ENCODE measurements at regions not wholly inside any gene's neighbourhood (a gene's known extent, or its start where the extent isn't known, plus 50 kb on each side); places are given as distances from the start of the nearest gene placed in this dataset.
"Not testable (repeated sequence)": the region's sequence is repeated elsewhere in the genome, so short reads cannot be mapped to it uniquely, and the experiment has no call there.

- 30% methylated on average over 3 of the region's 3 CpGs for WGBS (ENCODE audit: insufficient coverage, low coverage, missing lambda C conversion rate)
- H2AFZ ChIP-seq (ENCODE audit: low read depth, low read length); intact Hi-C loops (cut with micrococcal nuclease); H3K79me2 ChIP-seq (ENCODE audit: control insufficient read depth, insufficient read depth, low read length); H3K9me1 ChIP-seq (ENCODE audit: control insufficient read depth, insufficient read depth, low read length); DNase-seq (ENCODE audit: extremely low read depth in 1 of 4, low spot score in 3 of 4); H3K27ac ChIP-seq (ENCODE audit: extremely low read depth, low read depth, low read length); H3K4me1 ChIP-seq (replicated peaks in 1 of 2; ENCODE audit: control insufficient read depth in 2 of 2, insufficient read depth in 2 of 2, low read length in 2 of 2); FAIRE-seq; H4K20me1 ChIP-seq (replicated peaks; ENCODE audit: control insufficient read depth, insufficient read depth, low read length); H3K4me2 ChIP-seq (ENCODE audit: insufficient read depth, low read length); CTCF ChIA-PET (ENCODE audit: low intra/inter-chr PET ratio); H3K9me3 ChIP-seq (replicated peaks; ENCODE audit: control insufficient read depth, insufficient read depth, low read depth, low read length); ATAC-seq; H3K9ac ChIP-seq (ENCODE audit: insufficient read depth in 1 of 2, low read depth in 2 of 2, low read length in 2 of 2); in situ Hi-C loops (cut with MboI); H3K27me3 ChIP-seq (ENCODE audit: control insufficient read depth in 2 of 2, insufficient read depth in 2 of 2, low read length in 2 of 2); BruUV-seq (replicated peaks); H3K4me3 ChIP-seq; H3K36me3 ChIP-seq (ENCODE audit: control insufficient read depth, insufficient read depth, low read length); POLR2A ChIA-PET: not testable (repeated sequence)
- peak in 1 of 2 experiments; percentile 90 for TF ChIP-seq AFF1 (IDR thresholded peaks at IDR 0.05; ENCODE audit: low read depth in 1 of 2, partially characterized antibody in 2 of 2)
Observed at GRCh38 chrX:737021-737420, 106.4 kb downstream of the SHOX start.

DNA sequence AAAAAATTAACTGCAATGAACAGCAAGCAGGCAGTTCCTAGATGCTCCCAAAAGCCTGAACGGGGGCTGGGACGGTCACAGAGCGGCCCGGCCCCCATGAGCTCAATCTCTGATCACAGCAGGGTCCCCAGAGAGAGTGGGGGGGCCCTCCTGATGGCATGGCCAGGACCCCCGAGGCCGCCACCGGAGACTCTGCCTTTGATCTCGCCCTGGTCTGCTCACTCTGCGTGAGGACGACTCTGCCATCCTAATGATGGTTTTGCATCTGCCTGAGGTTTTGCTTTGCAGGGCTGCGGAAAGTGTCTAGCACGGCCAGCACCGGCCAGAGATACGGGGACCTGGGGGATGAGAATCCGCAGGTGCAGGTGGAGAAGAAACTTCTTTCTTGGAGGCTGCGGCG, 103.8 kb downstream of the SHOX start:
- Histone ChIP-seq H3K79me2 (ENCODE audit: control insufficient read depth, insufficient read depth, low read length) (no peaks in the 10 kb centered on the region), H3K27me3 (ENCODE audit: control insufficient read depth in 2 of 2, insufficient read depth in 2 of 2, low read length in 2 of 2) (no peaks in the 10 kb centered on the region), H3K9ac (ENCODE audit: insufficient read depth in 1 of 2, low read depth in 2 of 2, low read length in 2 of 2) (no peak overlapping the region), H4K20me1 (replicated peaks; ENCODE audit: control insufficient read depth, insufficient read depth, low read length) (no peaks in the 10 kb centered on the region), H3K4me2 (ENCODE audit: insufficient read depth, low read length) (no peak overlapping the region), H3K36me3 (ENCODE audit: control insufficient read depth, insufficient read depth, low read length) (no peaks in the 10 kb centered on the region), H3K4me3 (no peak overlapping the region), H3K4me1 (replicated peaks in 1 of 2; ENCODE audit: control insufficient read depth in 2 of 2, insufficient read depth in 2 of 2, low read length in 2 of 2) (no peaks in the 10 kb centered on the region), H2AFZ (ENCODE audit: low read depth, low read length) (no peak overlapping the region), H3K9me3 (replicated peaks; ENCODE audit: control insufficient read depth, insufficient read depth, low read depth, low read length) (peaks cover 2% of the 10 kb centered on the region; the same call in 1 of the 2 replicates), H3K27ac (ENCODE audit: extremely low read depth, low read depth, low read length) (no peak overlapping the region), H3K9me1 (ENCODE audit: control insufficient read depth, insufficient read depth, low read length) (no peaks in the 10 kb centered on the region)
- DNase-seq (ENCODE audit: extremely low read depth in 1 of 4, low spot score in 3 of 4): no peak
- no peak for ATAC-seq
- intact Hi-C loops (cut with micrococcal nuclease) (no loop called here), in situ Hi-C loops (cut with MboI) (no loop called here)
- ChIA-PET POLR2A (no interaction called here), CTCF (ENCODE audit: low intra/inter-chr PET ratio) (no interaction called here)
- BruUV-seq (replicated peaks): no TSS peak
- FAIRE-seq: no peak
- WGBS (ENCODE audit: insufficient coverage, low coverage, missing lambda C conversion rate): 4% methylated on average over 11 of the region's 17 CpGs
- TF ChIP-seq EGR1 (conservative IDR thresholded peaks at IDR 0.05): no peak
- TF ChIP-seq ZBTB11 (CRISPR knock-in tag; IDR thresholded peaks at IDR 0.05): no peak
- TF ChIP-seq ZSCAN29 (IDR thresholded peaks at IDR 0.05): no peak
- no peak for TF ChIP-seq ESRRB (CRISPR knock-in tag; IDR thresholded peaks at IDR 0.05; ENCODE audit: borderline replicate concordance)
- TF ChIP-seq CREB1 (IDR thresholded peaks at IDR 0.05): no peak
- TF ChIP-seq CREB1 (CRISPR knock-in tag; IDR thresholded peaks at IDR 0.05): no peak
- TF ChIP-seq MEF2D (tag; conservative IDR thresholded peaks at IDR 0.05; ENCODE audit: low read depth): no peak
- no peak for TF ChIP-seq NFXL1 (CRISPR knock-in tag; IDR thresholded peaks at IDR 0.05)
- no peak for TF ChIP-seq DIDO1 (tag; IDR thresholded peaks at IDR 0.05; ENCODE audit: low read depth)
